ENCODE measurements at regions not wholly inside any gene's neighbourhood (a gene's known extent, or its start where the extent isn't known, plus 50 kb on each side); places are given as distances from the start of the nearest gene placed in this dataset.

GRCh38 chr3:64888840-64889392 lies 201.1 kb upstream of the ADAMTS9 start:
- H3K27ac ChIP-seq (ENCODE audit: low read length, poor library complexity, severe bottlenecking): no peak overlapping the region
- no peaks in the 10 kb centered on the region for H3K27me3 ChIP-seq (ENCODE audit: control insufficient read depth in 1 of 2, insufficient read depth in 1 of 2, low read length in 2 of 2)
- WGBS: 81% methylated on average over 3 of the region's 3 CpGs
- no peak overlapping the region for H3K9ac ChIP-seq (ENCODE audit: low read length)
- no peaks in the 10 kb centered on the region for H3K36me3 ChIP-seq (ENCODE audit: control insufficient read depth in 1 of 2, insufficient read depth in 2 of 2, low read depth in 1 of 2, low read length in 2 of 2)
- no peak overlapping the region for H3K4ac ChIP-seq (ENCODE audit: low read depth in 1 of 2, low read length in 2 of 2)
- no peak overlapping the region for H3K4me2 ChIP-seq (ENCODE audit: low read length, poor library complexity, severe bottlenecking)
- H3K4me3 ChIP-seq (ENCODE audit: insufficient read depth in 1 of 2, low read depth in 1 of 2, low read length in 2 of 2): no peak overlapping the region
- H4K8ac ChIP-seq (ENCODE audit: low read length): peak overlapping the region; percentile 16
- no peak overlapping the region for H2AK5ac ChIP-seq (ENCODE audit: low read length, severe bottlenecking)
- H2BK12ac ChIP-seq (ENCODE audit: low read length in 2 of 2): peak overlapping the region in 1 of 2 experiments; percentile 29
- H3K18ac ChIP-seq (ENCODE audit: low read depth in 1 of 2, low read length in 2 of 2): peak overlapping the region in 1 of 2 experiments; percentile 16
- H3K4me1 ChIP-seq (ENCODE audit: control insufficient read depth, insufficient read depth, low read depth, low read length): no peaks in the 10 kb centered on the region
- DNase-seq: peak; percentile 40
- no peak overlapping the region for H4K91ac ChIP-seq (ENCODE audit: low read length)
- no peak overlapping the region for H3K23ac ChIP-seq (ENCODE audit: low read length in 2 of 2)
- H2BK5ac ChIP-seq (ENCODE audit: low read depth, low read length, poor library complexity, severe bottlenecking): no peak overlapping the region
- no peak overlapping the region for H2BK15ac ChIP-seq (ENCODE audit: low read depth, poor library complexity, severe bottlenecking)
- H2AFZ ChIP-seq (ENCODE audit: low read depth, low read length): no peak overlapping the region
- no peak overlapping the region for H2BK120ac ChIP-seq (ENCODE audit: low read depth, low read length)
- no peak overlapping the region for H3K14ac ChIP-seq (ENCODE audit: low read length in 2 of 2)
- H3K79me1 ChIP-seq (replicated peaks; ENCODE audit: low read length, poor library complexity, severe bottlenecking): no peaks in the 10 kb centered on the region
- H3K9me3 ChIP-seq (ENCODE audit: control insufficient read depth, low read length): no peaks in the 10 kb centered on the region

- H2AK5ac ChIP-seq (ENCODE audit: low read length, severe bottlenecking): no peak overlapping the region
- WGBS: 100% methylated on average over 1 of the region's 1 CpG
- H3K27ac ChIP-seq (ENCODE audit: low read length, poor library complexity, severe bottlenecking): no peak overlapping the region
- no peak overlapping the region for H2BK12ac ChIP-seq (ENCODE audit: low read length in 2 of 2)
- no peak overlapping the region for H3K14ac ChIP-seq (ENCODE audit: low read length in 2 of 2)
- no peak overlapping the region for H3K4me3 ChIP-seq (ENCODE audit: insufficient read depth in 1 of 2, low read depth in 1 of 2, low read length in 2 of 2)
- no peak overlapping the region for H3K4ac ChIP-seq (ENCODE audit: low read depth in 1 of 2, low read length in 2 of 2)
- no peak overlapping the region for H3K9ac ChIP-seq (ENCODE audit: low read length)
- no peaks in the 10 kb centered on the region for H3K79me1 ChIP-seq (replicated peaks; ENCODE audit: low read length, poor library complexity, severe bottlenecking)
- H2BK5ac ChIP-seq (ENCODE audit: low read depth, low read length, poor library complexity, severe bottlenecking): no peak overlapping the region
- H3K36me3 ChIP-seq (ENCODE audit: control insufficient read depth in 1 of 2, insufficient read depth in 2 of 2, low read depth in 1 of 2, low read length in 2 of 2): no peaks in the 10 kb centered on the region
- no peak overlapping the region for H3K23ac ChIP-seq (ENCODE audit: low read length in 2 of 2)
- no peak overlapping the region for H2BK15ac ChIP-seq (ENCODE audit: low read depth, poor library complexity, severe bottlenecking)
- no peak overlapping the region for H3K4me2 ChIP-seq (ENCODE audit: low read length, poor library complexity, severe bottlenecking)
- H4K91ac ChIP-seq (ENCODE audit: low read length): no peak overlapping the region
- no peaks in the 10 kb centered on the region for H3K9me3 ChIP-seq (ENCODE audit: control insufficient read depth, low read length)
- H4K8ac ChIP-seq (ENCODE audit: low read length): no peak overlapping the region
- no peaks in the 10 kb centered on the region for H3K27me3 ChIP-seq (ENCODE audit: control insufficient read depth in 1 of 2, insufficient read depth in 1 of 2, low read length in 2 of 2)
- DNase-seq: peak; percentile 65
- H3K4me1 ChIP-seq (ENCODE audit: control insufficient read depth, insufficient read depth, low read depth, low read length): no peaks in the 10 kb centered on the region
- H3K18ac ChIP-seq (ENCODE audit: low read depth in 1 of 2, low read length in 2 of 2): no peak overlapping the region
- no peak overlapping the region for H2AFZ ChIP-seq (ENCODE audit: low read depth, low read length)
- no peak overlapping the region for H2BK120ac ChIP-seq (ENCODE audit: low read depth, low read length)
Measured at GRCh38 chr3:64888165-64888564, 200.4 kb upstream of the ADAMTS9 start.

- H2AK5ac ChIP-seq (ENCODE audit: low read length, severe bottlenecking): no peak overlapping the region
- no peak overlapping the region for H3K23ac ChIP-seq (ENCODE audit: low read length in 2 of 2)
- no peaks in the 10 kb centered on the region for H3K9me3 ChIP-seq (ENCODE audit: control insufficient read depth, low read length)
- no peak overlapping the region for H3K4me2 ChIP-seq (ENCODE audit: low read length, poor library complexity, severe bottlenecking)
- no peak overlapping the region for H3K14ac ChIP-seq (ENCODE audit: low read length in 2 of 2)
- H2BK12ac ChIP-seq (ENCODE audit: low read length in 2 of 2): no peak overlapping the region
- no peak overlapping the region for H2AFZ ChIP-seq (ENCODE audit: low read depth, low read length)
- no peak for DNase-seq
- H3K27me3 ChIP-seq (ENCODE audit: control insufficient read depth in 1 of 2, insufficient read depth in 1 of 2, low read length in 2 of 2): no peaks in the 10 kb centered on the region
- no peak overlapping the region for H3K4me3 ChIP-seq (ENCODE audit: insufficient read depth in 1 of 2, low read depth in 1 of 2, low read length in 2 of 2)
- no peak overlapping the region for H3K27ac ChIP-seq (ENCODE audit: low read length, poor library complexity, severe bottlenecking)
- H3K4me1 ChIP-seq (ENCODE audit: control insufficient read depth, insufficient read depth, low read depth, low read length): no peaks in the 10 kb centered on the region
- no peak overlapping the region for H3K9ac ChIP-seq (ENCODE audit: low read length)
- no peaks in the 10 kb centered on the region for H3K36me3 ChIP-seq (ENCODE audit: control insufficient read depth in 1 of 2, insufficient read depth in 2 of 2, low read depth in 1 of 2, low read length in 2 of 2)
- H2BK120ac ChIP-seq (ENCODE audit: low read depth, low read length): no peak overlapping the region
- H3K18ac ChIP-seq (ENCODE audit: low read depth in 1 of 2, low read length in 2 of 2): no peak overlapping the region
- H3K79me1 ChIP-seq (replicated peaks; ENCODE audit: low read length, poor library complexity, severe bottlenecking): no peaks in the 10 kb centered on the region
- 88% methylated on average over 1 of the region's 3 CpGs for WGBS
- no peak overlapping the region for H2BK15ac ChIP-seq (ENCODE audit: low read depth, poor library complexity, severe bottlenecking)
- H4K91ac ChIP-seq (ENCODE audit: low read length): no peak overlapping the region
- H4K8ac ChIP-seq (ENCODE audit: low read length): no peak overlapping the region
- H3K4ac ChIP-seq (ENCODE audit: low read depth in 1 of 2, low read length in 2 of 2): no peak overlapping the region
- no peak overlapping the region for H2BK5ac ChIP-seq (ENCODE audit: low read depth, low read length, poor library complexity, severe bottlenecking)
Measured at GRCh38 chr3:64885055-64885454, 197.3 kb upstream of the ADAMTS9 start.

- WGBS: 31% methylated on average over 1 of the region's 3 CpGs
- Histone ChIP-seq H3K9ac (ENCODE audit: low read length) (no peak overlapping the region), H4K91ac (ENCODE audit: low read length) (no peak overlapping the region), H3K4me3 (ENCODE audit: insufficient read depth in 1 of 2, low read depth in 1 of 2, low read length in 2 of 2) (no peak overlapping the region), H3K79me1 (replicated peaks; ENCODE audit: low read length, poor library complexity, severe bottlenecking) (no peaks in the 10 kb centered on the region), H2BK120ac (ENCODE audit: low read depth, low read length) (no peak overlapping the region), H2AFZ (ENCODE audit: low read depth, low read length) (no peak overlapping the region), H3K27ac (ENCODE audit: low read length, poor library complexity, severe bottlenecking) (no peak overlapping the region), H3K36me3 (ENCODE audit: control insufficient read depth in 1 of 2, insufficient read depth in 2 of 2, low read depth in 1 of 2, low read length in 2 of 2) (no peaks in the 10 kb centered on the region), H3K18ac (ENCODE audit: low read depth in 1 of 2, low read length in 2 of 2) (no peak overlapping the region), H4K8ac (ENCODE audit: low read length) (no peak overlapping the region), H3K4me1 (ENCODE audit: control insufficient read depth, insufficient read depth, low read depth, low read length) (no peaks in the 10 kb centered on the region), H3K4me2 (ENCODE audit: low read length, poor library complexity, severe bottlenecking) (no peak overlapping the region), H2BK15ac (ENCODE audit: low read depth, poor library complexity, severe bottlenecking) (no peak overlapping the region), H3K9me3 (ENCODE audit: control insufficient read depth, low read length) (no peaks in the 10 kb centered on the region), H2BK12ac (ENCODE audit: low read length in 2 of 2) (no peak overlapping the region), H3K27me3 (ENCODE audit: control insufficient read depth in 1 of 2, insufficient read depth in 1 of 2, low read length in 2 of 2) (no peaks in the 10 kb centered on the region), H2BK5ac (ENCODE audit: low read depth, low read length, poor library complexity, severe bottlenecking) (no peak overlapping the region), H3K4ac (ENCODE audit: low read depth in 1 of 2, low read length in 2 of 2) (no peak overlapping the region), H3K23ac (ENCODE audit: low read length in 2 of 2) (no peak overlapping the region), H3K14ac (ENCODE audit: low read length in 2 of 2) (no peak overlapping the region), H2AK5ac (ENCODE audit: low read length, severe bottlenecking) (no peak overlapping the region)
- no peak for DNase-seq
Measured at GRCh38 chr3:64884536-64884935, 196.7 kb upstream of the ADAMTS9 start.
